ENCODE measurements at regions not wholly inside any gene's neighbourhood (a gene's known extent, or its start where the extent isn't known, plus 50 kb on each side); places are given as distances from the start of the nearest gene placed in this dataset.
"Not testable (repeated sequence)": the region's sequence is repeated elsewhere in the genome, so short reads cannot be mapped to it uniquely, and the experiment has no call there.

DNA sequence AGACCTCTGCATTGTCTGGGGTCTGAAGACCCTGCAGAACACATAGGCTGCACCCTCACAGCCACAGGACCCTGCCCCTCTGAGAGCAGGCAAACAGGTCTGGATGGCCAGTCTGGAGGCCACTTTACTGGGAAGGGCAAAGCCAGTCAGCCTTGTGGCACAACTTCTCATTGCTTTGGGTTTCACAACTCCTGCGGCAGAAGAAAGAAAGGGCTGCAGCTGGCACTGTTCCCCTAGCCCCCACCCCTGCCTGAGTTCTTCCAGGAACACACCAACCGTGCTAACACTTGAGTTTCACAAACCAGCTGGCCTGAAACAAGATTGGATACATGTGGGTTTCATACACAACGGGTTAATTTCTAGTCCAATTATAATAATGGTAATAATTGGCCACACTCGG lies 276.5 kb upstream of the MGAT5 start:
- DNase-seq (ENCODE audit: low spot score): no peak

DNA sequence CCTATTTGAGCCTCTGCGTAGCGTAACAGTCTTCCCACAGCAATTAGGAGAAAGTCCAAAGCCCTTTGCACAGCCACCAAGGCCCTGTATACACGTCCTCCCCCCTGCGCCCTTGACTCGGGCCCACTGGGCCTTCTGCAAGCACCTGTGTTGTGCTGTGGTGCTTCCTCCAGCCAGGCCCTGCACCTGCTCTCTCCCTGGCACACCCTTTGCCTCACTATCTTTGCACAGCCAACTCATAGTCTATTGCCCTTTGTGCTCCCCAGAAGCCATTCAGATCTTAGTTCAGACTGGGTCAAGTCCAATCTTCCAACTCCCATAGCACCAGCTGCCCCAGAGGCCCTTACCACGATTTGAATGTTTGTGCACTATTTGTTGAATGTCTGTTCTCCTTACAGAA lies 271.6 kb upstream of the MGAT5 start:
- DNase-seq (ENCODE audit: low spot score): no peak

DNA sequence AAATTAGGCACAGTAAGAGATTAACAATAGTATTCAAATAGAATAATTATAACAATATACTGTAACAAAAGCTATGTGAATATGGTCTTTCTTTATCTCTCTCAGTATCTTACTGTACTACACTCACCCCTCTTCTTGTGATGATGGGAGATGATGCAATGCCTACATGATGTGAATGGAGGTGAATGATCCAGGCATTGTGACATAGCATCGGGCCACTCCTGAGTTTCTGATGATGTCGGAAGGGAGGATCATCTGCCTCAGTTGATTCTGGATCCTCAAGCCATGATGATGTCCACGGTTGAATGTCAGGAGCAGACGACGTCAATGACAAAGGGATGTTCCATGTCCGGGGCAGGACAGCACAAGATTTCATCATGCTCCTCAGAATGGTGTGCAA lies 268.3 kb upstream of the MGAT5 start:
- DNase-seq (ENCODE audit: low spot score): no peak

DNA sequence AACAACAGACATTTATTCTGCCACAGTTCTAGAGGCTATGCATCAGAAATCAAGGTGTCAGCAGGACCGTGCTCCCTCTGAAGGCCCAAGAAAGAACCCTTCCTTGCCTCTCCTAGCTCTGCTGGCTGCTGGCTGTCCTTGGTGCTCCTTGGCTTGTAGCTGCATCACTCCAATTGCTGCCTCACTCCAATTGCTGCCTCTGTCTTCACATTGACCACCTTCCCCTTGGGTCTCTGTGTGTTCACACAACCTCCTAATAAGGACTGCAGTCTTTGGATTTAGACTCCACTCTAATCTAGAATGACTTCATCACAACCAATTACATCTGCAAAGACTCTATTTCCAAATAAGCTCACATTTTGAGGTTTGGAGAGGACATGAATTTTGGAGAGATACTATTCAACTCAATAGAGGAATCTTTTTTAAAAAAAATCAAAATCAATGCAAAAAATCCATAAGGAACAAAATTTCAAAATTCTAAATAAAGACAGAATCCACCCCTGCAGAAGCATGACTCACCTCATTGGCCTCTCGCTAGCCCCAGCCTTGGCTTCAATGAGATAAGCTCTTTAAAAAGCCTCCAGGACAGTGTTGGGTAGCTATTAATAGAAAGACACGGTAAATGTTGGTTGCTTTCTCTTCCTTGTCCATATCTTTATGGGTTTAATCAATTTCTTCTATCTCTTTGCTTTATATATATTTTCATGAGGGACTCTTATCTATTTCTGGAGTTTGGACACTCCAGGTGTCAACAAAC lies 267.6 kb upstream of the MGAT5 start:
- no peak for DNase-seq (ENCODE audit: low spot score)

DNA sequence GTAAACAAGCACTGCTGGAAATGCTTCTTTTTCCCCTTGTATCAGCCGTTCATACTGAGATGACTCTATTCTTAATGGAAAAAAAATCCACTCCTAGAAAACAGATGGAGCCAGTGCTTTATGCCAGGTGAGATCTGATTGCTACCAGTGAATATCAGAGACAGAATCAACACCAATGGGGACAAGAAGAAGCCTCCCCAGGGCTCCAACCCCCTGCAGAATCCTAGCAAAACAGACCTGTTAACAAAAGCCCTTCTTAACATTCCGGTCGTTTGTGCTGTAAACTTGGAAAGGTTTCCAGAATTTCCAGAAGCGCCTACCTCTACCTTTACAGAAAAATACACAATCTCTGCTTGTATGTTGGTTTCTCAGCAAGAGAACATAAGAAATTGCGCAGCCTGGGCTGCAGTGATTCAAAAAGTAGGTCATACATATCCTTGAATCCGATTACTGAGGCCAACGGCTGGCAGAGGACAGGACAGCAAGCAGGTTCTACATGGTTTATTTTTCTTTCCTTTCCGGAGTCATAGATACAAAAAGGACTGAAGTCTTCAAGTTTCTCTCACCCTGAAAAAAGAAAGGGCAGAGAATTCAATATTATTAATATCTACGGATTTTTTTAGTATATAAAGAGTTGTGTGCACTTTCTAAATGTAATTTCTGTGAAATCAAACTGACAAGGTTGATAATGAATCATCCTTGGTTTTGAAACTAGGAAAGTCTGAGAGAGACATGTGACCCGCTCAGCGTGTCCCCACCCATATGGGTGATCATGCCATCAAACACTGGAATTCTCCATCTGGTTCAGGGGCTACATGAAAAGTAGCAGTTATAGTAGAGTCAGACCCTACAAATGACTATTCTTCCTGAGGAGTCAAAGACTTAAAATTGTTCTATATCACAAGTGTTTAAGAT lies 266.7 kb upstream of the MGAT5 start:
- no peak for DNase-seq (ENCODE audit: low spot score)

DNA sequence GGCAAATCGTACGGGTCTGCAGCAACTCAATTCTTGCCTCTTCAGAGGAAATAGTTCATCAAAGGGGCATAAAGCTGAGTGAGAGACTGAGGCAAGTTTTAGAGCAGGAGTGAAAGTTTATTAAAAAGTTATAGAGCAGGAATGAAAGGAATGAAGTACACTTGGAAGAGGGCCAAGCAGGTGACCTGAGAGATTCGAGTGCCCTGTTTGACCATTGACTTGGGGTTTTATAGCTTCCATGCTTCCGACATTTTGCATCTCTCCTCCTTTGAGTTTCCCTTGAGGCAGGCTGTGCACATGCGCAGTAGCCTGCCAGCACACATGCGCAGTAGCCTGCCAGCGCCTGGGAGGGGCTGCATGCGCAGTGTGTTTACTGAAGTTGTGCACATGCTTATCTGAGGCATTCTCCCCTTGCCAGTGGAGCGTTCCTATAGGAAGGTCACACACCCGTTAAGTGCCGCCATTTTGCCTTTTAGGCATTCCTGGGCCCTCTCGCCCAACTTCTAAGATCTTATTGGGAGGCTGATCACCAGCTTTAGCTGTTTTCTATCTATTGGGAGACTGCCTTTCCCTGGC lies 265.5 kb upstream of the MGAT5 start:
- DNase-seq (ENCODE audit: low spot score): no peak

DNA sequence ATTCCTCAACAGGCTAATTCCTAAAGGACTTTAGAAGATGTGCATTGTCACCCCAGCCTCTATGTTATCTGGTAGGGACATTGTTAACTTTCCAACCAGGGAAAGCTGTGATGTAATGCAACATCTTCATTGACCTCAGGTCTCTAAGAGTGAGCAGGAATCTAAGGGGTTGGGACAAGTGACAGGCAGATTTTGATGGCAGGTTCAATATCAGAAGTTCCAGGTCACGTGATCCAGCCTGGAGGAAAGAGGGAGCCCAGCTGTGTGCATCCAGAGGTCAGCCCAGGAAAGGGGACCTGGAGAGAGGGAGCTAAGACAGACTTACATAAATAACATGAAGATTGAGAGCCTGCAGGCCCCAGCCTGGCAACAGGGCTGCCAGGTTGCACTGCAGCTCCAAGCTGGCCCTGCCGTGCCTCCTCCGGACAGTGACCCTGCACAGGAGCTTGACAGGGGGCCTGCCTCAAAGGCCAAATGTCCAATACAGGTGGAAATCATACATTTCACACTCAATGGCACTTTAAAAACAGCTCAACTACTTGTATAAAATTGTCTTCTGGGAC lies 262.2 kb upstream of the MGAT5 start:
- DNase-seq (ENCODE audit: low spot score): no peak

DNA sequence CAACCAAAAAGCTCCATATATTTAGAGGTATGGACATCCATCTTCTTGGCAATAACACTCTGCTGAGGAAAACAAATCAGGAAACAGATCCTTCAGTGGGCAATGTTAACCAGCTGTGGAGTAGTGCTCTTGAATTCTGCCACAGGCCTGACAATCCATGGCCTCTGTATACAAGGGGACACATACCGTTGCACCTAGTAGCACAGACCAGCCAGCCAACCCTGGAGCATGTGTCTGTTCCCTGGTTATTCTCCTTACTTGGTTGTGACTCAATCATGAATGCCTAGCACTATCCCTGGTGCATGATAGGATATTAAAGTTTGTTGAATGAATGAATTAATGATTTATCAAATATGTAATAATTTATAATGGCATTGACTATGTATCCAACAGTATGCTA lies 261.4 kb upstream of the MGAT5 start:
- no peak for DNase-seq (ENCODE audit: low spot score)

DNA sequence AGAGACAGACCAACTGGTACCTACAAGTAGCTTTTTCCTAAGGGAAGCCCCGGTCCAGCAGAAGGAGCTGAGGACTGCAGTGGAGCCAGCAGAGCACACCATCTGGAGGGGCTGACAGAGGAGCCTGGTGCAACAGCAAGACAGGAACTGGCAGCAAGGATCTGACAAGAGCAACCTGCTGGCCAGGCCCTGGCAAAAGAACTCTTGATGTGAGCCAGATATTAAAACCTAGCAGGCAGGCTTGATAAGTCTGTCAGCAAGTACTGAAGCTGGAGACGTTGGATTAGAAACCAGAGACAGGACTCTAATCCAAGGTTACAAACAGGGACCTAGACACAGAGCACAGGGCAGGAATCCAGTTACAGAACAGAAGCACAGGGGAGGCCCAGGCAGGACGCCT lies 260.7 kb upstream of the MGAT5 start:
- DNase-seq (ENCODE audit: low spot score): no peak

DNA sequence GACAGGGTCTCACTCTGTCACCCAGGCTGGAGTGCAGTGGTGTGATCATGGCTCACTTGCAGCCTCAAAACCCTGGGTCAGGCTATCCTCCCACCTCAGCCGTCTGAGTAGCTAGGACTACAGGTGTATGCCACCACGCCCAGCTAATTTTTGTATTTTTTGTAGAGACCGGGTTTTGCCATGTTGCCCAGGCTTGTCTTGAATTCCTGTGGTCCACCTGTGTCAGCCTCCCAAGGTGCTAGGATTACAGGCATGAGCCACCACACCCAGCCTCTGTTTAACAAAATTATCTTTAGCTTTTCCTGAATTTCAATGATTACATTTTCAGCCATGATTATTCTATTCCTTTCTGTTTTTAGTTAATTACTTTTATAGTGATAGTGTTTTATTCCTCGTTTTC lies 255.1 kb upstream of the MGAT5 start:
- DNase-seq (ENCODE audit: low spot score): not testable (repeated sequence)

DNA sequence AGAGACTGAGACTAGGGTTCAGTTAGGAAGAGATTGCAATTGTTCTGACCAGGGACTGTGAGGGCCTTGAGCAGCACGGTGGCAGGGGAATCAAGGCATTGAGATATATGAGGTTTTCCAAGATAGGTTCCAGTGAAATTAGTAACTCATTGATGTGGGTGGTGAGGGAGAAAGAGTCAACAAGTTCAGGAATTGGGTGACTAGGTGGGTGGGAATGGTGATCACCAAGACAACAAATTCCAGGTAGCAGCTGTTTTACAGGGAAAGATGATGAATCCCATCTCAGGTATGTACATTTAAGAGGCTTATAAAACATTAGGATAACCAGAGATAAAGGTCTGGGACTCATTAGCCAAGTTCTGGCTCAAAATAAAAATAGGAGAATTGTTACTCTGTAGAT lies 251.5 kb upstream of the MGAT5 start:
- no peak for DNase-seq (ENCODE audit: low spot score)

DNA sequence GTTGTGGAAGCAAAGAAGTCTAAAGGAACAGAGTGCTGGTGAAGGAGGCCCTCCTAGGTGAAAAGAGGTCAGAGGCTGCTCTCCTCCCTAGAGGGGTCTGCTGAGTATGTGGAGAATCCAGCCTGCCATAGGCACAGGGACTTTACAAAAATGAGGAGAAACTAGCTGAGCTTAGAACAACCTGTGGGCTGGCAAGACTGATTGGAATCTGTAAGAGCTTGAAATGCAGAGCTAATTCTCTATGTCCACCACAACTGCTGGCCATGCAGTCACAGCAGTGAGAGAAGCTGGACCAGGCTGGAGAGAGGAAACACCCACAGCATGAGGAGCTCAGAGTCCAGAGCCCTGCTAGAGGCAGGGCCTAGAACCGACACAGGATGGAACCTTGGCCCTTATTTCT lies 251.0 kb upstream of the MGAT5 start:
- no peak for DNase-seq (ENCODE audit: low spot score)

DNA sequence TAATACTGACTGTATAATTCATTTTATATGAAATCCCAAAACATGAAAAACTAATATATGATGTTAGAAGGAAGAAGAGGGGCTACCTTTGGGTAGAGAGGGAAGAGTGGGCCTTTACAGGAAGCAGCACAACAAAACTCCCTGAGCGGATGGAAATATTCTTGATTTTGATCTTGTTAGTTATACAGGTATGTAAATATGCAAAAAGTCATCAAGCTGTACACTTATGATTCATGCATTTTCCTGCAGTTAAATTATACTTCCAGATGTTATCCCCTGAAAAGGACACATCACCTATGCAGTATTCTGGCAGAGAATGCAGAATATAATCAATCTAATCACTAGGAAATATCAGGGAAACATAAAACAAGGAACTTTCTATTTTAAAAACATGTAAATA lies 249.4 kb upstream of the MGAT5 start:
- no peak for DNase-seq (ENCODE audit: low spot score)

DNA sequence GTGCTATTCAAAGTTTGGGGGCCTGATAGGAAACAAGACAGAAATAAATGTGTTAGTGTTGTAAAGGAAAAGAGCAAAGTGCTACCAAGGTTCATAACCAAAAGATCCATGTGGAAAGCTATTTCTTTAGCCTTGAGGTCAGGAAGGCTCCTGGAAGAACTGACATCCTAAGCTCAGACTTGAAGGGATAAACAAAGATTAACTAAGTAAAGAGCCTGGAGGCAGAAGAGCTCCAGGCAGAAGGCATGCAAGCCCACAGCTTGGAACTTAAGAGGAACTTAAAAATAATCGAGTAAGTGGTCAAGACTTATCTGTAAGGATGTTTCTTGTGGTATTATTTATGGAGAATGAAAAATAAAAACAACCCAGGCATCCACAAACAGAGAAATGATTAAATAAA lies 245.0 kb upstream of the MGAT5 start:
- DNase-seq (ENCODE audit: low spot score): no peak

DNA sequence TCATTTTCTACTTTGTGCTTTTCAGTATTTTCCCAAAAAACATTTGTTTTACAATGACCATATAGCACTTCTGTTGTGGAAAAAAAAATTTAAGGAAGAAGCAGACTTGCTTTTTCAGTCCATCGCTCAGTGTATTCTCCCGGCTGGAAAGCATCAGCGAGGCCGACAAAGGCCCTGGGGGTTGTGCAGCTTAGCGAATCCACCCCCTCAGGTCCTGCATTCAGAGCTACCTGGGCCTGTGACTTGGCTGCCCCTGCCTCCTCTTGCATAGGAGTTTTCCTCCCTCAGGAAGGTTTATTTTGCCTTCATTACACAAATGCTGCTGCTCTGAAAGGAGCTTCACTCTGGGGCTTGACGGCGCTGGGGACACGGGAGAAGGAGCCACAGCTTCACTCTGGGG lies 244.4 kb upstream of the MGAT5 start:
- no peak for DNase-seq (ENCODE audit: low spot score)

DNA sequence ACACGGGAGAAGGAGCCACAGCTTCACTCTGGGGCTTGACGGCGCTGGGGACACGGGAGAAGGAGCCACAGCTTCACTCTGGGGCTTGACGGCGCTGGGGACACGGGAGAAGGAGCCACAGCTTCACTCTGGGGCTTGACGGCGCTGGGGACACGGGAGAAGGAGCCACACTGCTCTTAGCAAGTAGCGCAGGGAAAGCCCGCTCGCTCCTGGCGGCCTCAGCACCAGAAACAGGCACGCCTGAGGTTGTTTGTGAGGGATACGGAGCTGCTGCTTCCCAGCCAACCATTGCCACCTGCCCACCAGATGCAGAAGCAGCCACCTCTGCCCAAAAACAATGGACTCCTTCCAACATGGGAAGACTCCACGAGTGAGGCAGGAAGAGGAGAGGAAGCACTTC lies 244.0 kb upstream of the MGAT5 start:
- not testable (repeated sequence) for DNase-seq (ENCODE audit: low spot score)

DNA sequence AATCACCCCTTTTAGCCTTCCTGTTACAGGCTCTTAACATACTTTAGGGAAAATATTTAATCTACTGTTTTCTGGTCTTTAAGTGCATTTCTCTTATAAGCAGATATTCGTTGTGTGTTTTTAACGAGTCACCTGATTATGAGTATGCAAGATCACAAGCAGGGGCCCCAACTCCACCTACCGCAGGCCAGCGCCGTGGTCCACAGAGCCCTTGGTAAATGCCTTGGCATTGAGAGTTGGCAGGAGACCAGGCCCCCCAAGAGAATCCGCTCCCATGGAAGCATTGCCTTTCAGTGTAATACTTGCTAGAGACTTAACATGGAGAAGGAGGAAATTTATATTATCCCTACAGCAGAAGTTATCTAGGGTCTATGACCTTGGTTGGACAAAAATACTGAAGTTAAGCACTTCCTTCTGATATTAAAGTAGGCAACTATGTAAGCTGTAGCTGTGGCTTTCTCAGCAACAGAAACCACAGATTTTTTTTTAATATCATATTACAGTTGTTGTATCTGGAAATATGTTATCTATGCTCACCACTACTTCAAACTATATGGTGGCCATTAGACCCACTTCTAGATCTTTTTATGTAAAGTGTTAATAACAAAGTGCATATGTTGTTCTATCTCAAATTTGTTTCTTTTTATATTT lies 241.8 kb upstream of the MGAT5 start:
- no peak for DNase-seq (ENCODE audit: low spot score)

DNA sequence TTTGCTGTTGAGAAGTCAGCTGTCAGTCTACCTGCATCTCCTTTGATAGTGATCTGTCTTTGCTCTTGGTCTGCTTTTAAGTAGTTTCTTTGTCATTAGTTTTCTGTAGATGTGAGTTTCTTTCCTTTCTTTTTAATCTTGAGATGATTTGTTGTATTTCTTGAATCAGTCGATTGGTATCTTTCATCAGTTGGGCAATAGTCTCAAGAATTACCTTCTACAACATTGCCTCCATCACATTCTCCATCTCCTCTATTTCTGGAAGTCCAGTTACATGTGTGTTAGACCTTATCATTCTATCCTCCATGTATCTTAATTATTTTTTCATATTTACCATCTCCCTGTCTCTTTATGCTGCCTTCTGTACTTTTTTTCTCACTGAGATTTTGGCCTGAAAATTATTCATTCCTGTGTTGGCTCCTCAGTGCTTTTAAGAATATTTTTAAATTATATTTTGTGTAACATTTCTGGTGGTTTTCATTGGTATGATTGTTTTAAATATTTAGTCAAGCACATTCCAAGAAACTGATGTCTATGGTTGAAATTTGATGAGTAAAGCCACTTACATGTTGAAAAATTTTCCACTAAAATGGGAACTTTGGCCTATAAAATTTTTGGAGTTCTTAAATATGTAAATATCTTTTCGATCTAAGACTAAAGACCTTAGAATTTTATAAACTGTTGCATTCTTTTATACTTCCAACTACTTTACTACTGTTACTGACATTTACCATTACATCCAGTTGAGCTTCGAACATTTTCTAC lies 239.5 kb upstream of the MGAT5 start:
- no peak for DNase-seq (ENCODE audit: low spot score)

DNA sequence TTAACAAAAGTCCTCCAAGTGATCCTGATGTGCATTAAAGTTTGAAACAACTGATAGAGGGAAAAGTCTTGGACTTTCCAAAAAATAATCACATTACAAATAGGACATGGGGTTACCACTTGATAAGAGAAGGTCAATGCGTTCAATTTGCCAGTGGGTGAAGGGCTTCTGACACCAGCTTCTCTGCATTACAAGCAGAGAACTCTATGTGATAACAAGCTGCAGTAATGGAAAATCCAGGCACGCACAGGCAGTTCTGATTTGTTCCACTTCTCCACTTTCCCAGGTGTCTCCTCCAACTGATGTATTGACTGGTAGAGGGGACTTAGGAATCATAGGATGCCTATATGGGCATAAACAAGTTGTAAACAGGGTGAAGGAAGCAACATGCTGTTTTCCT lies 234.0 kb upstream of the MGAT5 start:
- DNase-seq (ENCODE audit: low spot score): no peak

DNA sequence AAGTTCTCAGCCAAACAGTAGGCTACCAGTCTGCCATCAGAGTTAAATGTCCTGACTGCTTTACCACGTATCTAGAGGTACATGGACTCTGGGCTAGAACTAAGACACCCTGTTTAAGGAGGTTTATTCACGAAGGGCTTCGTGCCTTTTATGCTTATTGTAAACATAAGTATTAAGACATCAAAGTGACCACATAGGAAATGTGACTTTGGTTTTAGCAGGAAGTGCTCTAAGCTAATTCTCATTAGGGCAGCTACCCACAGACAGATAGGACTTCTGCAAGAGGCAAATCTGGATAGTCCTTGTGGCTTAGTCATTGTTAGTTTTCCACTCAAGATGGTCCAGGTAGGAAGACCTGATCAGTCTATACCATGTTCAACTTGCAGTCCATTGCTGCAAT lies 233.3 kb upstream of the MGAT5 start:
- no peak for DNase-seq (ENCODE audit: low spot score)

DNA sequence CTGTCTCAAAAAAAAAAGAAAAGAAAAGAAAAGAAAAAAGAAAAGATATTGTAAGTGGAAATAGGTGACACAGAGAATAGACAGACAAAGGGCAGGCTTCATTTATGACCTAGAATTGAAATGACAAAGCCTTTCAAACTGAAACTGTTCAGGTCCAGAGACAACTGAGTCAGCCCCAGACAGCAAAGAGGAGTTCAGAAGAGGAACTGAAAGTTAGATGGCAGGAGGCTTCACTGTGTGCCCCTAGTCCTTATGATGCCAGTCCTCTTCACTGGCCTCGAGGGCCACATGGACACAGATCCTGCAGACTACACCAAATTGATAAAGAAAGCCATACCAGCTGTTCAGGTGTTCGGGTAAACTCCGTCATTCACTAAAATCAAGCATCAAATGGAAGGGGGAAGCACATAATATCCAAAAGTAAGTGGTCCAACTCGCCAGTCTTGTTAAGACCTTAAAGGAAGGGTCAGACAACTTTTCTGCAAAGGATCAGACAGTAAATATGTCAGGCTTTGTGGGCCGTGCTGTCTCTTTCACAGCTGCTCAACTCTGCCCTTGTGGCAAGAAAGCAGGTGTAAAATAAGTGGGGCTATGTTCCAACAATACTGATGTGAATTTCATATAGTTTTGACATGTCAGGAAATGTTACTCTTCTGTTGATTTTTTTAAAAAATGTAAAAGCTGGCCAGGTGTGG lies 231.9 kb upstream of the MGAT5 start:
- no peak for DNase-seq (ENCODE audit: low spot score)

Data from ecto neural progenitor cell (in vitro differentiated cells).